H1 (cell line): ENCODE measurements at regions not wholly inside any gene's neighbourhood (a gene's known extent, or its start where the extent isn't known, plus 50 kb on each side); places are given as distances from the start of the nearest gene placed in this dataset.

Experiments used
- POLR2AphosphoS5 ChIP-seq: IDR thresholded peaks from 2 replicates; pipeline ENCODE4 v1.6.1; 2011; ENCODE audit warnings: low read depth, low read length
- TF ChIP-seq, protein P1 (sequence below): fragments of 300-600 bp; sonication (generic); IDR thresholded peaks from 2 replicates; pipeline ENCODE4 v1.7.1; 2012; ENCODE audit warnings: low read length, moderate library complexity, mild to moderate bottlenecking, inconsistent platforms; ENCODE audit not compliant: insufficient replicate concordance

DNA sequence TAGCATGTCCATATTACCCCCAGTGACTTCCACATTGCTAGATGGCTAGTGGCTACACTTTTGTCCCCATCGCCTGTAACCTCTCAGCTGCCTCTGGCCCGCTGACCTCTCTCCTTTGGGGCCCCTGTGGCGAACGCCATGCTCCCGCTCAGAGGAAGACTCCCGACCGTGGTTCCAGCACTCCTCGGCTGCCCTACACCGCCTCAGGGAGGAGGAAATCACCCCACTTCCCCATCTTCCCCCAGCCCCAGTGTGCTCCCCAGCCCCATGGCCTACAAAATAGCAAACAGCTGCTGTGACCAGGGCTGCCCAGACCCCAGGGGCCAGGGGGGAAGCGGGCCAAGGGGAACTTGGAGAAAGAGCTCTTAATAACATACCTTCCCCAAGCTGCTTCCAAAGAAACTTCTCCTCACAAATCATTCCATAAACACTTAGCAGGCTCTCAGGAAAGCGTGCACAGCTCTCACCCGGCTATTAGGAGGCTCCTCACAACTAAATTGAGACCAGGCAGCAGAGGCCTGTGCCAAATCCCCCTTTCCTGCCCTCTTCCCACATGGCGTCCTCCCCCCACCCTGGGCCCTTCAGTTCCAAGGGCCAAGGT, 63.5 kb upstream of the WNT11 start (continued):
- TF ChIP-seq, protein P1, sequence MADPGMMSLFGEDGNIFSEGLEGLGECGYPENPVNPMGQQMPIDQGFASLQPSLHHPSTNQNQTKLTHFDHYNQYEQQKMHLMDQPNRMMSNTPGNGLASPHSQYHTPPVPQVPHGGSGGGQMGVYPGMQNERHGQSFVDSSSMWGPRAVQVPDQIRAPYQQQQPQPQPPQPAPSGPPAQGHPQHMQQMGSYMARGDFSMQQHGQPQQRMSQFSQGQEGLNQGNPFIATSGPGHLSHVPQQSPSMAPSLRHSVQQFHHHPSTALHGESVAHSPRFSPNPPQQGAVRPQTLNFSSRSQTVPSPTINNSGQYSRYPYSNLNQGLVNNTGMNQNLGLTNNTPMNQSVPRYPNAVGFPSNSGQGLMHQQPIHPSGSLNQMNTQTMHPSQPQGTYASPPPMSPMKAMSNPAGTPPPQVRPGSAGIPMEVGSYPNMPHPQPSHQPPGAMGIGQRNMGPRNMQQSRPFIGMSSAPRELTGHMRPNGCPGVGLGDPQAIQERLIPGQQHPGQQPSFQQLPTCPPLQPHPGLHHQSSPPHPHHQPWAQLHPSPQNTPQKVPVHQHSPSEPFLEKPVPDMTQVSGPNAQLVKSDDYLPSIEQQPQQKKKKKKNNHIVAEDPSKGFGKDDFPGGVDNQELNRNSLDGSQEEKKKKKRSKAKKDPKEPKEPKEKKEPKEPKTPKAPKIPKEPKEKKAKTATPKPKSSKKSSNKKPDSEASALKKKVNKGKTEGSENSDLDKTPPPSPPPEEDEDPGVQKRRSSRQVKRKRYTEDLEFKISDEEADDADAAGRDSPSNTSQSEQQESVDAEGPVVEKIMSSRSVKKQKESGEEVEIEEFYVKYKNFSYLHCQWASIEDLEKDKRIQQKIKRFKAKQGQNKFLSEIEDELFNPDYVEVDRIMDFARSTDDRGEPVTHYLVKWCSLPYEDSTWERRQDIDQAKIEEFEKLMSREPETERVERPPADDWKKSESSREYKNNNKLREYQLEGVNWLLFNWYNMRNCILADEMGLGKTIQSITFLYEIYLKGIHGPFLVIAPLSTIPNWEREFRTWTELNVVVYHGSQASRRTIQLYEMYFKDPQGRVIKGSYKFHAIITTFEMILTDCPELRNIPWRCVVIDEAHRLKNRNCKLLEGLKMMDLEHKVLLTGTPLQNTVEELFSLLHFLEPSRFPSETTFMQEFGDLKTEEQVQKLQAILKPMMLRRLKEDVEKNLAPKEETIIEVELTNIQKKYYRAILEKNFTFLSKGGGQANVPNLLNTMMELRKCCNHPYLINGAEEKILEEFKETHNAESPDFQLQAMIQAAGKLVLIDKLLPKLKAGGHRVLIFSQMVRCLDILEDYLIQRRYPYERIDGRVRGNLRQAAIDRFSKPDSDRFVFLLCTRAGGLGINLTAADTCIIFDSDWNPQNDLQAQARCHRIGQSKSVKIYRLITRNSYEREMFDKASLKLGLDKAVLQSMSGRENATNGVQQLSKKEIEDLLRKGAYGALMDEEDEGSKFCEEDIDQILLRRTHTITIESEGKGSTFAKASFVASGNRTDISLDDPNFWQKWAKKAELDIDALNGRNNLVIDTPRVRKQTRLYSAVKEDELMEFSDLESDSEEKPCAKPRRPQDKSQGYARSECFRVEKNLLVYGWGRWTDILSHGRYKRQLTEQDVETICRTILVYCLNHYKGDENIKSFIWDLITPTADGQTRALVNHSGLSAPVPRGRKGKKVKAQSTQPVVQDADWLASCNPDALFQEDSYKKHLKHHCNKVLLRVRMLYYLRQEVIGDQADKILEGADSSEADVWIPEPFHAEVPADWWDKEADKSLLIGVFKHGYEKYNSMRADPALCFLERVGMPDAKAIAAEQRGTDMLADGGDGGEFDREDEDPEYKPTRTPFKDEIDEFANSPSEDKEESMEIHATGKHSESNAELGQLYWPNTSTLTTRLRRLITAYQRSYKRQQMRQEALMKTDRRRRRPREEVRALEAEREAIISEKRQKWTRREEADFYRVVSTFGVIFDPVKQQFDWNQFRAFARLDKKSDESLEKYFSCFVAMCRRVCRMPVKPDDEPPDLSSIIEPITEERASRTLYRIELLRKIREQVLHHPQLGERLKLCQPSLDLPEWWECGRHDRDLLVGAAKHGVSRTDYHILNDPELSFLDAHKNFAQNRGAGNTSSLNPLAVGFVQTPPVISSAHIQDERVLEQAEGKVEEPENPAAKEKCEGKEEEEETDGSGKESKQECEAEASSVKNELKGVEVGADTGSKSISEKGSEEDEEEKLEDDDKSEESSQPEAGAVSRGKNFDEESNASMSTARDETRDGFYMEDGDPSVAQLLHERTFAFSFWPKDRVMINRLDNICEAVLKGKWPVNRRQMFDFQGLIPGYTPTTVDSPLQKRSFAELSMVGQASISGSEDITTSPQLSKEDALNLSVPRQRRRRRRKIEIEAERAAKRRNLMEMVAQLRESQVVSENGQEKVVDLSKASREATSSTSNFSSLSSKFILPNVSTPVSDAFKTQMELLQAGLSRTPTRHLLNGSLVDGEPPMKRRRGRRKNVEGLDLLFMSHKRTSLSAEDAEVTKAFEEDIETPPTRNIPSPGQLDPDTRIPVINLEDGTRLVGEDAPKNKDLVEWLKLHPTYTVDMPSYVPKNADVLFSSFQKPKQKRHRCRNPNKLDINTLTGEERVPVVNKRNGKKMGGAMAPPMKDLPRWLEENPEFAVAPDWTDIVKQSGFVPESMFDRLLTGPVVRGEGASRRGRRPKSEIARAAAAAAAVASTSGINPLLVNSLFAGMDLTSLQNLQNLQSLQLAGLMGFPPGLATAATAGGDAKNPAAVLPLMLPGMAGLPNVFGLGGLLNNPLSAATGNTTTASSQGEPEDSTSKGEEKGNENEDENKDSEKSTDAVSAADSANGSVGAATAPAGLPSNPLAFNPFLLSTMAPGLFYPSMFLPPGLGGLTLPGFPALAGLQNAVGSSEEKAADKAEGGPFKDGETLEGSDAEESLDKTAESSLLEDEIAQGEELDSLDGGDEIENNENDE: no peak
- TF ChIP-seq POLR2AphosphoS5: no peak
